HUES64 (cell line): ENCODE measurements at regions not wholly inside any gene's neighbourhood (a gene's known extent, or its start where the extent isn't known, plus 50 kb on each side); places are given as distances from the start of the nearest gene placed in this dataset.

Experiments
- H3K27ac ChIP-seq: 2 replicates; pipeline ENCODE4 v1.7.0; 2013; ENCODE audit warnings: low read depth, low read length, inconsistent platforms
- H3K27me3 ChIP-seq: 2 replicates; pipeline ENCODE4 v1.6.1; 2013; ENCODE audit warnings: mild to moderate bottlenecking, low read length; ENCODE audit not compliant: insufficient read depth
- H3K36me3 ChIP-seq: 2 replicates; pipeline ENCODE4 v1.6.1; 2013; ENCODE audit warnings: mild to moderate bottlenecking, low read length; ENCODE audit not compliant: insufficient read depth
- H3K4me1 ChIP-seq: 2 replicates; pipeline ENCODE4 v1.6.1; 2013; ENCODE audit warnings: mild to moderate bottlenecking, low read length, moderate library complexity; ENCODE audit not compliant: insufficient read depth
- H3K4me3 ChIP-seq: 2 replicates; pipeline ENCODE4 v1.5.1; 2013; ENCODE audit warnings: mild to moderate bottlenecking, low read length, moderate library complexity
- H3K9ac ChIP-seq: 2 replicates; pipeline ENCODE4 v1.6.1; 2013; ENCODE audit warnings: mild to moderate bottlenecking, low read depth, low read length
- H3K9me3 ChIP-seq: 2 replicates; pipeline ENCODE4 v1.6.1; 2013; ENCODE audit warnings: low read depth, low read length; ENCODE audit not compliant: insufficient read depth
- WGBS: fragments of 150-250, 120-280 bp; methylation state at CpG from one replicate; pipeline ENCODE4 v1.1.7; 2013; ENCODE audit warnings: missing lambda C conversion rate; 5-methylcytosine and 5-hydroxymethylcytosine counted together

- 91% methylated on average over 2 of the region's 2 CpGs for WGBS
Measured at GRCh38 chr1:56052041-56052440, 527.3 kb downstream of the PLPP3 start.

DNA sequence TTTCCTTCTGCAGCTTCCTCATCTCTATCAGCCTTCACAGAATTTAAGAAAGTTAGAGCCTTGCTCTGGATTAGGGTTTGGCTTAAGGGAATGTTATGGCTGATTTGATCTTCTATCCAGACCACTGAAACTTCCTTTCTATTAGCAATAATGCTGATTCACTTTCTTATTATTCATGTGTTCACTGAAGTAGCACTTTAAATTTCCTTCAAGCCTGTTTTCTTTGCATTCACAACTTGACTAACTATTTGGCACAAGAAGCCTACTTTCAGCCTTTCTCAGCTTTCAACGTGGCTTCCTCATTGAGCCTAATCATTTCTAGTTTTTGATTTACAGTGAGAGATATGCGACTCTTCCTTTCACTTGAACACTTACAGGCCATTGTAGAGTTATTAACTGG, 528.5 kb downstream of the PLPP3 start:
- H3K36me3 ChIP-seq, result no peaks in the 10 kb centered on the region
- no peaks in the 10 kb centered on the region for H3K4me1 ChIP-seq
- H3K9me3 ChIP-seq, result no peaks in the 10 kb centered on the region
- no peak overlapping the region for H3K9ac ChIP-seq
- 100% methylated on average over 1 of the region's 2 CpGs for WGBS
- H3K4me3 ChIP-seq, result no peak overlapping the region
- H3K27ac ChIP-seq, result no peak overlapping the region
- H3K27me3 ChIP-seq, result no peaks in the 10 kb centered on the region

More at GRCh38 chr1:56052041-56052440, 527.3 kb downstream of the PLPP3 start:
- H3K4me3 ChIP-seq, result no peak overlapping the region
- no peaks in the 10 kb centered on the region for H3K36me3 ChIP-seq
- no peaks in the 10 kb centered on the region for H3K9me3 ChIP-seq
- H3K27ac ChIP-seq, result no peak overlapping the region
- no peaks in the 10 kb centered on the region for H3K4me1 ChIP-seq
- H3K27me3 ChIP-seq, result no peaks in the 10 kb centered on the region
- no peak overlapping the region for H3K9ac ChIP-seq

- 94% methylated on average over 1 of the region's 1 CpG for WGBS
- no peaks in the 10 kb centered on the region for H3K27me3 ChIP-seq
- no peak overlapping the region for H3K9ac ChIP-seq
- no peaks in the 10 kb centered on the region for H3K36me3 ChIP-seq
- H3K9me3 ChIP-seq, result no peaks in the 10 kb centered on the region
- no peak overlapping the region for H3K27ac ChIP-seq
- H3K4me1 ChIP-seq, result no peaks in the 10 kb centered on the region
- H3K4me3 ChIP-seq, result no peak overlapping the region
Measured at GRCh38 chr1:56045477-56045876, 533.9 kb downstream of the PLPP3 start.

DNA sequence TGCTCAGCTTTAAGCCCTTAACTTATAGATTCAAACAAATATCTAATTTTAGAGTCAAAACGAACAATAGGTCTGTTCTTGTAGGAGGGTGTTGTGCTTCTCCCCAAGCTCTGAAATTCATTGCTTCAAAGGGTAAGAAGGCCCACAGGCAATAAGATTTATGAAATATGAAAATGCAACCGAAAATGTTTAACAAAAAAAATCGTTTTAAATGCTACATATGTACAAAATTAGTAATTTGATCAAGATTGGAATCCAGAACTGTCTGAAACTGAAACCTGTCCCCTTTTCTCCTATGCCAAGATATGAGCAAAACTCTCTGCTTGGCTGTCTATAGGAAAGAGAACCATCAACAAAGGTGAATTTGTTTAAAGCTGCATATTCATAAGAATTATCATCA, 534.3 kb downstream of the PLPP3 start:
- no peak overlapping the region for H3K4me3 ChIP-seq
- no peak overlapping the region for H3K9ac ChIP-seq
- H3K27me3 ChIP-seq, result no peaks in the 10 kb centered on the region
- H3K36me3 ChIP-seq, result no peaks in the 10 kb centered on the region
- H3K9me3 ChIP-seq, result no peaks in the 10 kb centered on the region
- 100% methylated on average over 1 of the region's 3 CpGs for WGBS
- H3K27ac ChIP-seq, result no peak overlapping the region
- H3K4me1 ChIP-seq, result no peaks in the 10 kb centered on the region

DNA sequence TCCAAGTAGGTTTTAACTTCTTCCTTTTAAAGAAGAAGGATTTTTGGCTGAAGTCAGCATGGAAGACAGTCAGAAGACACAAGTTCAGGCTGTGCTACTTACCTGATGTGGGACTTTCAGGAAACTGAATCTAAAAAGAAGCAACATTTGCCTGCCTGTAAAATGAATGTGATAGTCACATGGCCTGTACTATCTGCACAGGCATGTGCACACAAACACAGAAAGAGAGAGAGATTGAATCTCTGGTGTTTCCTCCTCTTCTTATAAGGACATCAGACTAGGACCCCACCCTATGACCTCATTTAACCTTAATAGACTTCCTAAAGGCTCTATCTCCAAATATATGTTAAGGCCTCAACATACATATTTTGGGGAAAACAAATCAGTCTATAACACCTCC, 542.9 kb downstream of the PLPP3 start:
- 0 out of 2 replicates have a peak, but pooled peaks cover 2% of the 10 kb centered on the region for H3K4me1 ChIP-seq
- H3K4me3 ChIP-seq, result no peak overlapping the region
- H3K27me3 ChIP-seq, result no peaks in the 10 kb centered on the region
- no peaks in the 10 kb centered on the region for H3K36me3 ChIP-seq
- no peaks in the 10 kb centered on the region for H3K9me3 ChIP-seq
- no peak overlapping the region for H3K27ac ChIP-seq
- H3K9ac ChIP-seq, result no peak overlapping the region

DNA sequence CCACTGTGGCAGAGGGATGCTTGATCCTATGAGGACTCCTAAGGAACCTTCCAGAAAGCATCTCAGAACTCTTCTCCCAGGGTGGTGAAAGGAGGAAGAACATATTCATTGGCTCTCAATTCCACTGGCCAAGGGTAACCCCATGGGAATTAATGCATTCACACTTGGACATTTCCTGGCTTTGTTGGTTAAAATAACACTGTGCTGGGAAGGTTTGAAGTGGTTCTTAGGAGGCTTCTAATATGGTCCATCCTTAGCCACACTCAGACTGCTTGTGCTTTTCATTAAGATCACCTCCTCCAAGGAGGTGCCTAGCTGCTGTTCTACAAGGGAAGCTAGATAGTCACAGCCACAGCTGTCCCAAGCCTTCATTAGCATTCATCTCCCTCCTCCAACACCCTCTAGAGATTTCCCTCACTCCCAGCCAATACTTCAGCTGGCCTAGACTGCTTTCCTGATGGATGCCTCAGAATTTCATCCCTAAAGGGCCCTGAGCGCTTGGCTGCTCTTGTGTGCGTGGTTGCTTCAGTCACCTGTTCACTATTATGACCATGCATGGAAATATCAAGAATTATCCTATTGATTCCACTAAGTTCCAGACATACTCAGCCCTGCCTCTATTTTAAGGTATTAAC, 544.4 kb downstream of the PLPP3 start:
- no peak overlapping the region for H3K27ac ChIP-seq
- 97% methylated on average over 2 of the region's 2 CpGs for WGBS
- no peaks in the 10 kb centered on the region for H3K36me3 ChIP-seq
- no peak overlapping the region for H3K4me3 ChIP-seq
- H3K4me1 ChIP-seq, result 0 out of 2 replicates have a peak, but pooled peaks cover 2% of the 10 kb centered on the region
- H3K9ac ChIP-seq, result no peak overlapping the region
- H3K9me3 ChIP-seq, result no peaks in the 10 kb centered on the region
- H3K27me3 ChIP-seq, result no peaks in the 10 kb centered on the region

DNA sequence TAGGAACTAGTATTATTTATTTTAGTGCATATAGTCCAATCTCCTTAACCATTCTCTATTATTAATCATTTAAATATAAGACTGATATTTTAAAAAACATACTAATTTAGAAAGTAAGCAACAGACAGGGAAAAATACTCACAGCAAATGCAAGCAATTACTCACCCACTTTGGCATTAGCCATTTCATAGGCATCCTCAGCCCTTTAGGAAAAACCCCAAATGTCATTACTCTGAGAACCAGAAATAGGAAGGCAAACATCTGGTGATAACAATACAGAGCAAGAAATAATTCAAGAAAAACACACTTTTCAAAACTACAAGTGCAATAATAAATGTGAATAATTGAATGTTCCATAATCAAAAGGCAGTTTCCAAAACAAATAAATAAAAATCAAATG, 545.1 kb downstream of the PLPP3 start:
- H3K36me3 ChIP-seq, result no peaks in the 10 kb centered on the region
- H3K9ac ChIP-seq, result no peak overlapping the region
- no peaks in the 10 kb centered on the region for H3K9me3 ChIP-seq
- H3K4me1 ChIP-seq, result 0 out of 2 replicates have a peak, but pooled peaks cover 2% of the 10 kb centered on the region
- H3K4me3 ChIP-seq, result no peak overlapping the region
- no peaks in the 10 kb centered on the region for H3K27me3 ChIP-seq
- H3K27ac ChIP-seq, result no peak overlapping the region

DNA sequence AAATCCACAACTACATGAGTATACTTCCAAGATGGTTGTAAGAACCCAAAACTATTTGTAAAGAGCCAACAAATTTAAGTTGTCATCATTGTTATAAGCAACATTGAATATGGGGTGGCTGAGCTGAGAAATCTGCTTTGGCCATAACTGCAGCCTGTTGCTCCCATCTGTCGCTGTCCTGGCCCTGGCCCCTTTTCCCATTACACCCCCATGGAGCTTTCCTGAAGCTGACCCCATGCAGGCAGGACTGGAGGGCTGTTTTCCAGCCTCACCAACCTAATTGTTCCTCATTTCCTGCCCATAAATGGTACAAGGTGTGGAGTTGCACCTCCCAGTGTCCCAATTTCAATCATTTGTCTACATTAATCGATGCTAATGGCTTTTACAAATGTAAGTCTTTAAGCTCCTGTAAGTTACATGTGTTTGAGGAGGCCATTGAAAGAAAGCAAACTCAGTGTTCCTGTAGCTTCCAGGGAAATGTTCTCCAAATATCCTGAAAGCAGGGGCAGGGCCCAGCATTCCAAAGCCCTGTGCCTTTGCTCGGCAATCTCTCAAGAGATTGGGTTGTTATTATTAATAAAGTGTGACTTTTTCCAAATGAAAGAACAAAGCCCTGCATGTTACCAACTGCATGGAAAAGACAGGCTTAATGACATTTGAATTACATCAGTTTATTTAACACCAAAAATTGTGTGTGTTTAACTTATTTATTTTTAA, 545.9 kb downstream of the PLPP3 start:
- WGBS, result 97% methylated on average over 3 of the region's 3 CpGs
- Histone ChIP-seq H3K9me3 (no peaks in the 10 kb centered on the region), H3K4me3 (no peak overlapping the region), H3K27ac (no peak overlapping the region), H3K9ac (no peak overlapping the region), H3K4me1 (0 out of 2 replicates have a peak, but pooled peaks cover 2% of the 10 kb centered on the region), H3K36me3 (no peaks in the 10 kb centered on the region), H3K27me3 (no peaks in the 10 kb centered on the region)

DNA sequence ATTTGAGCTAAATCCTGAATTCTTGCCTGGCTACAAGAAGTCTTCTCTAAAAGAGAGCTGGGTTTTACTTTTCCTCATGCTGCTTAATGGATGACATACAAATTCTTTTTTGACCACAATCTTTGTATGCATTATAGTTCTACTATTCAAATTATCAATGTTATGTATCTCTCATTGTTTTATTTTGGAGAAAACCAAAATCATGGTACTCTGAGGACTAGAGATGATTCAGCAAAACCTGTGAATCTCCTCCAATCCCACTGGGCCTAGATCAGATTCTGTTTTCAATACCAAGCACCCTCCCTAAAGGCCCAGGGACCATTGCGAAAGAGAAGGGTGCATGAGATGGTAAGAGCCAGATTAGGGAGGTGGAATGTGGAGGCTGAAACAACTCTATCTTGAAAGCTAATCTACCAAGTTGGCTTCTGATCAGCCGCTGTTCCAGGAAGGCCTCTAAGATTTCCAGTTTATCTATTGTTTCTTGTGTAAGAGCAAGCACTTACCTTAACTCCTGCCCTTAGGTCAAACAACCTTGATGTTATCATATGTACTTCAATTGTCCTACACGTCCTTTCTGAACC, 547.2 kb downstream of the PLPP3 start:
- Histone ChIP-seq H3K36me3 (no peaks in the 10 kb centered on the region), H3K9me3 (no peaks in the 10 kb centered on the region), H3K27me3 (no peaks in the 10 kb centered on the region), H3K27ac (no peak overlapping the region), H3K4me1 (0 out of 2 replicates have a peak, but pooled peaks cover 2% of the 10 kb centered on the region), H3K9ac (no peak overlapping the region), H3K4me3 (no peak overlapping the region)
- WGBS, result 88% methylated on average over 3 of the region's 3 CpGs

DNA sequence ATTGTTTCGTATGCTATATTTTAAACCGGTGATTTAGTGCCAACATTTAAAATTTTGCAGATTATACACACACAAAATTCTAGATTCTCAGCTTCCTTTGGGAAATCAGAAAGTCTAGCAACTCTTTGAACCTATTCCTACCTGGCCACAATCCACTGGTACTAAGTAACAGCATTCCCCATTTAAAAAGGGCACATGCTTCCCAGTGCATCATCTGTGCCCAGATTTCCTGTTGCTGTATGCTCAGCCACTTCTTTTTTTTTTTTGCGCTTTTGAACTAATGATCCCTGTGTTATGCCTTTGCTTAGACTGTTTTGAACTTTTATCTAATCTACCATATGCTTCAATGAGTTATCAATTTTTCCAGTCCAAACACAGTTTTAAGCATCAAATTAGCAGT, 548.4 kb downstream of the PLPP3 start:
- H3K27me3 ChIP-seq, result no peaks in the 10 kb centered on the region
- H3K9me3 ChIP-seq, result no peaks in the 10 kb centered on the region
- 0 out of 2 replicates have a peak, but pooled peaks cover 2% of the 10 kb centered on the region for H3K4me1 ChIP-seq
- 97% methylated on average over 3 of the region's 3 CpGs for WGBS
- no peaks in the 10 kb centered on the region for H3K36me3 ChIP-seq
- H3K4me3 ChIP-seq, result no peak overlapping the region
- no peak overlapping the region for H3K27ac ChIP-seq
- H3K9ac ChIP-seq, result no peak overlapping the region

GRCh38 chr1:56029319-56030003, 549.9 kb downstream of the PLPP3 start:
- no peaks in the 10 kb centered on the region for H3K36me3 ChIP-seq
- 88% methylated on average over 4 of the region's 4 CpGs for WGBS
- H3K4me3 ChIP-seq, result no peak overlapping the region
- no peaks in the 10 kb centered on the region for H3K9me3 ChIP-seq
- H3K4me1 ChIP-seq, result 0 out of 2 replicates have a peak, but pooled peaks cover 2% of the 10 kb centered on the region
- H3K27me3 ChIP-seq, result no peaks in the 10 kb centered on the region
- H3K9ac ChIP-seq, result no peak overlapping the region
- H3K27ac ChIP-seq, result no peak overlapping the region
